ENCODE measurements at regions not wholly inside any gene's neighbourhood (a gene's known extent, or its start where the extent isn't known, plus 50 kb on each side); places are given as distances from the start of the nearest gene placed in this dataset.
"Not testable (repeated sequence)": the region's sequence is repeated elsewhere in the genome, so short reads cannot be mapped to it uniquely, and the experiment has no call there.

DNA sequence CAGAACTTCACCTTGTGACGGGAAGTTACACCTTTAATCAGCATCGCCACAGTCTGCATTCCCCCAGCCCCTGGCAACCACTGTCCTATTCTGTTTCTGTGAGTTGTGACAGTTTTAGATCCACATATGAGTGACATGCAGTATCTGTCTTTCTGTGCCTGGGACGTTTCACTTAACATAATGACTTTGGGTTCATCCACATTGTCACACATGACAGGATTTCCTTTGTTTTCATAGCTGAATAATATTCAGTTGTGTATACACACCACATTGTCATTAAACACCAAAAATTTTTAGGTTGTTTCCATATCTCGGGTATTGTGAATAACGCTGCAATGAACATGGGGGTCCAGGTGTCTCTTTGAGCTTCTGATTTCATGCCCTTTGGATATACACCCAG is 62.6 kb upstream of the BDH1 start:
- TF ChIP-seq POLR2A, CTCF (IDR thresholded peaks at IDR 0.05): not testable (repeated sequence)

All from Peyer's patch (tissue), 4 donors.